Endothelial cell of umbilical vein (primary cell): ENCODE measurements at regions not wholly inside any gene's neighbourhood (a gene's known extent, or its start where the extent isn't known, plus 50 kb on each side); places are given as distances from the start of the nearest gene placed in this dataset.

ENCODE experiments used
- BruUV-seq: library from RNA; stranded (reverse); fragments of 400-500 nt; replicated peaks from 2 replicates; lab custom pipeline; 2021; lab: Mats Ljungman, UMichigan
- CTCF ChIA-PET: fragments of 300-600, 350-600 bp; sonication (Branson Sonifier 250); formaldehyde crosslinking; loops from one replicate; lab custom pipeline; 2021; ENCODE audit warnings: antibody characterized with exemption, inconsistent platforms; lab: Charles Lee
- POLR2A ChIA-PET: fragments of 300-600, 350-600 bp; sonication (Branson Sonifier 250); formaldehyde crosslinking; loops from one replicate; lab custom pipeline; 2021; ENCODE audit warnings: antibody characterized with exemption, inconsistent platforms; lab: Charles Lee
- DNase-seq: peaks from one replicate; pipeline ENCODE4 v3.0.0-alpha.2; 2011; ENCODE audit warnings: low read depth, low spot score
- FAIRE-seq: peaks from 2 replicates; lab custom pipeline; 2011; peaks lifted over from hg19 to GRCh38; lab: Jason Lieb, UNC
- H2AFZ ChIP-seq: 2 replicates; pipeline ENCODE4 v1.6.0; 2012; ENCODE audit warnings: low read depth, low read length, control low read depth, inconsistent platforms
- H3K27ac ChIP-seq: 2 replicates; pipeline ENCODE4 v1.5.1; 2011; ENCODE audit warnings: low read depth, mild to moderate bottlenecking, control low read depth, low read length, moderate library complexity; ENCODE audit not compliant: insufficient read depth
- H3K27me3 ChIP-seq, 2 experiments: 2 replicates each; pipeline versions ENCODE4 v1.6.0 to v1.6.1; 2011; ENCODE audit warnings: low read length in 2 of 2, mixed read lengths in 1 of 2; ENCODE audit not compliant: control insufficient read depth in 2 of 2, insufficient read depth in 2 of 2
- H3K36me3 ChIP-seq, 2 experiments: 2 replicates in 1 of 2; 3 replicates in 1 of 2; pipeline ENCODE4 v1.5.1; 2011; ENCODE audit warnings: low read length in 2 of 2, mild to moderate bottlenecking in 1 of 2, moderate library complexity in 1 of 2; ENCODE audit not compliant: control insufficient read depth in 2 of 2, insufficient read depth in 2 of 2; ENCODE audit errors: extremely low read depth in 1 of 2
- H3K4me1 ChIP-seq: 3 replicates; pipeline ENCODE4 v1.5.1; 2011; ENCODE audit warnings: mild to moderate bottlenecking, low read length; ENCODE audit not compliant: control insufficient read depth, insufficient read depth; ENCODE audit errors: extremely low read depth
- H3K4me2 ChIP-seq: 2 replicates; pipeline ENCODE4 v1.6.1; 2011; ENCODE audit warnings: low read length, control low read depth, mixed read lengths; ENCODE audit not compliant: insufficient read depth
- H3K4me3 ChIP-seq, 3 experiments: fragments of 200-600 bp in 1 of 3; sonication (generic), shearing (Covaris generic) in 1 of 3; replicated peaks in 1 of 3; 2 replicates each; pipeline ENCODE4 v1.5.1; 2011 to 2016; ENCODE audit warnings: control low read depth in 3 of 3, low read length in 3 of 3, mild to moderate bottlenecking in 2 of 3, inconsistent platforms in 1 of 3, low read depth in 1 of 3, moderate library complexity in 1 of 3; ENCODE audit not compliant: insufficient read depth in 1 of 3
- H3K79me2 ChIP-seq: 2 replicates; pipeline ENCODE4 v1.6.0; 2012; ENCODE audit warnings: low read length, inconsistent platforms; ENCODE audit not compliant: control insufficient read depth, insufficient read depth
- H3K9ac ChIP-seq: replicated peaks from 2 replicates; pipeline ENCODE3; 2011; ENCODE audit warnings: low read length, control low read depth; ENCODE audit not compliant: insufficient read depth; ENCODE audit errors: extremely low read depth
- H3K9me1 ChIP-seq: replicated peaks from 3 replicates; pipeline ENCODE4 v1.6.0; 2011; ENCODE audit warnings: mild to moderate bottlenecking, low read length; ENCODE audit not compliant: control insufficient read depth, insufficient read depth; ENCODE audit errors: extremely low read depth
- H3K9me3 ChIP-seq: replicated peaks from 2 replicates; pipeline ENCODE4 v1.5.1; 2012; ENCODE audit warnings: low read length, inconsistent platforms; ENCODE audit not compliant: control insufficient read depth, insufficient read depth
- H4K20me1 ChIP-seq: replicated peaks from 2 replicates; pipeline ENCODE3; 2011; ENCODE audit warnings: mild to moderate bottlenecking, low read length; ENCODE audit not compliant: control insufficient read depth, insufficient read depth; ENCODE audit errors: extremely low read depth
- EZH2 ChIP-seq: IDR thresholded peaks from 2 replicates; pipeline ENCODE4 v1.6.1; 2012; ENCODE audit warnings: borderline replicate concordance, low read depth, mild to moderate bottlenecking, moderate library complexity, low read length, inconsistent platforms; ENCODE audit not compliant: severe bottlenecking
- FOS ChIP-seq: IDR thresholded peaks from 2 replicates; pipeline ENCODE4 v1.6.1; 2011; ENCODE audit warnings: mild to moderate bottlenecking, low read length, moderate library complexity, borderline replicate concordance; ENCODE audit not compliant: insufficient read depth
- GATA2 ChIP-seq: IDR thresholded peaks from 2 replicates; pipeline ENCODE4 v1.7.0; 2011; ENCODE audit warnings: low read depth, mild to moderate bottlenecking, moderate library complexity, mixed read lengths, low read length; ENCODE audit not compliant: insufficient read length, insufficient read depth
- JUN ChIP-seq: IDR thresholded peaks from 2 replicates; pipeline ENCODE4 v1.6.1; 2011; ENCODE audit warnings: borderline replicate concordance, low read depth; ENCODE audit not compliant: insufficient read length, insufficient read depth
- MYC ChIP-seq: IDR thresholded peaks from one replicate; pipeline ENCODE4 v1.6.1; 2011; ENCODE audit warnings: mild to moderate bottlenecking, low read depth, low read length
- POLR2A ChIP-seq: IDR thresholded peaks from 2 replicates; pipeline ENCODE4 v1.6.1; 2012; ENCODE audit warnings: low read depth, mild to moderate bottlenecking, control low read depth, low read length
- POLR2AphosphoS5 ChIP-seq: IDR thresholded peaks from 2 replicates; pipeline ENCODE4 v1.6.1; 2012; ENCODE audit warnings: low read depth, mild to moderate bottlenecking, control low read depth, low read length, moderate library complexity; ENCODE audit not compliant: insufficient read depth
- dilution Hi-C: fragments of 300-500 bp; cut with MboI; formaldehyde crosslinking; loops from one replicate; pipeline ENCODE4 v1.15.0; 2019; ENCODE audit warnings: low sequenced_read_pairs; ENCODE audit not compliant: extremely low pct_ligation_motif_present
- intact Hi-C: fragments of 100-400 bp; cut with micrococcal nuclease; formaldehyde crosslinking; loops from one replicate; pipeline ENCODE4 v1.10.0; 2022
- TF ChIP-seq, protein P1 (sequence below), 2 donors: IDR thresholded peaks; 1 replicate in 1 of 2; 2 replicates in 1 of 2; pipeline ENCODE4 v1.5.1; 2011; ENCODE audit warnings: low read length in 2 of 2, mild to moderate bottlenecking in 2 of 2, moderate library complexity in 2 of 2, control low read depth in 1 of 2, inconsistent platforms in 1 of 2, low read depth in 1 of 2; ENCODE audit not compliant: insufficient read depth in 1 of 2; ENCODE audit errors: extremely low read depth in 1 of 2
- TF ChIP-seq, protein P2 (sequence below): IDR thresholded peaks from 2 replicates; pipeline ENCODE4 v1.6.1; 2011; ENCODE audit not compliant: insufficient read depth, insufficient read length

DNA sequence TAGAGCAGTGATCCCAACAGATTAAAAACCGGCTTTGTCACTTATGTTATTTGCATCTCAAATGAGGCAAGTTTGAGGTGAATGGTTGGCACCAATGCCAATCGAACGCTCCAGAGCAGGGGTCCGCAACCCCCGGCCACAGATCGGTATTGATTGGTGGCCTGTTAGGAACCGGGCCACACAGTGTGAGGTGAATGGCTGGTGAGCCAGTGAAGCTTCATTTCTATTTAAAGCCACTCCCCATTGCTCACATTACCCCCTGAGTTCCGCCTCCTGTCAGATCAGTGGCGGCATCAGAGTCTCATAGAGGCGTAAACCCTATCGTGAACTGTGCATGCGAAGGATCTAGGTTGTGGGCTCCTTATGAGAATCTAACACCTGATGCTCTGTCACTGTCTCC lies 132.0 kb downstream of the TMEM182 start:
- no peak overlapping the region for H3K27ac ChIP-seq
- intact Hi-C loops (no loop called here), dilution Hi-C loops (no loop called here)
- H3K9me3 ChIP-seq, result peaks cover 2% of the 10 kb centered on the region
- H3K9me1 ChIP-seq, result no peaks in the 10 kb centered on the region
- no peak overlapping the region for H3K4me3 ChIP-seq
- no peak overlapping the region for H2AFZ ChIP-seq
- no peak overlapping the region for H3K9ac ChIP-seq
- no peaks in the 10 kb centered on the region for H3K79me2 ChIP-seq
- CTCF ChIA-PET, result no interaction called here
- TF ChIP-seq, protein P1, sequence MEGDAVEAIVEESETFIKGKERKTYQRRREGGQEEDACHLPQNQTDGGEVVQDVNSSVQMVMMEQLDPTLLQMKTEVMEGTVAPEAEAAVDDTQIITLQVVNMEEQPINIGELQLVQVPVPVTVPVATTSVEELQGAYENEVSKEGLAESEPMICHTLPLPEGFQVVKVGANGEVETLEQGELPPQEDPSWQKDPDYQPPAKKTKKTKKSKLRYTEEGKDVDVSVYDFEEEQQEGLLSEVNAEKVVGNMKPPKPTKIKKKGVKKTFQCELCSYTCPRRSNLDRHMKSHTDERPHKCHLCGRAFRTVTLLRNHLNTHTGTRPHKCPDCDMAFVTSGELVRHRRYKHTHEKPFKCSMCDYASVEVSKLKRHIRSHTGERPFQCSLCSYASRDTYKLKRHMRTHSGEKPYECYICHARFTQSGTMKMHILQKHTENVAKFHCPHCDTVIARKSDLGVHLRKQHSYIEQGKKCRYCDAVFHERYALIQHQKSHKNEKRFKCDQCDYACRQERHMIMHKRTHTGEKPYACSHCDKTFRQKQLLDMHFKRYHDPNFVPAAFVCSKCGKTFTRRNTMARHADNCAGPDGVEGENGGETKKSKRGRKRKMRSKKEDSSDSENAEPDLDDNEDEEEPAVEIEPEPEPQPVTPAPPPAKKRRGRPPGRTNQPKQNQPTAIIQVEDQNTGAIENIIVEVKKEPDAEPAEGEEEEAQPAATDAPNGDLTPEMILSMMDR (IDR thresholded peaks at IDR 0.05; ENCODE audit: extremely low read depth in 1 of 2, insufficient read depth in 1 of 2, low read depth in 1 of 2, low read length in 2 of 2), result no peak
- no peak for TF ChIP-seq MYC
- no peak for TF ChIP-seq FOS
- no peak for TF ChIP-seq POLR2A
- TF ChIP-seq JUN, result no peak
- POLR2A ChIA-PET, result no interaction called here
- no peak for FAIRE-seq
- H3K27me3 ChIP-seq, result no peaks in the 10 kb centered on the region
- no peaks in the 10 kb centered on the region for H3K36me3 ChIP-seq
- no peaks in the 10 kb centered on the region for H4K20me1 ChIP-seq
- BruUV-seq, result no TSS peak
- no peak overlapping the region for H3K4me2 ChIP-seq
- no peak for DNase-seq
- no peaks in the 10 kb centered on the region for H3K4me1 ChIP-seq

DNA sequence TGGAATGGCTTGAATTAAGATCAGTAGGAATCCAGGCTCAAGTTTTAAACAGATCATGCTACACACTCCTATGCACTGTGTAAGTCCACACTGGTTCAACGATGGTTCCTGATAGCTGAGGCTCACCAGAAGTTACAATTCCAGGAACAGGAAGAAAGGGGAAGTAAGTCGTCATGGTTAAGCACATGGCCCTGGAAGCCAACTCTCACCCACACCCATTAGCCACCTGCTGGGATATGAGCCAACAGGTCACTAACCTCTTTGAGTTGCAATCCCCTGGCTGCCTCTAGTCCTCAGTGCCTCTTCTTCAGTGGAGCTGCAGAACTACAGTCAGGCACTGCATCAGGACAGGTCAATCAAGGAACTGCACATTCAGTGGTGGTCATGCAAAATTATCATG lies 133.5 kb downstream of the TMEM182 start:
- Histone ChIP-seq H3K9me3 (peaks cover 2% of the 10 kb centered on the region), H2AFZ (no peak overlapping the region), H3K9ac (no peak overlapping the region), H3K27ac (no peak overlapping the region), H3K9me1 (no peaks in the 10 kb centered on the region), H3K4me3 (no peak overlapping the region), H3K27me3 (no peaks in the 10 kb centered on the region), H3K4me2 (no peak overlapping the region), H3K79me2 (no peaks in the 10 kb centered on the region), H3K36me3 (no peaks in the 10 kb centered on the region), H3K4me1 (no peaks in the 10 kb centered on the region), H4K20me1 (no peaks in the 10 kb centered on the region)
- BruUV-seq, result no TSS peak
- FAIRE-seq (no peak), DNase-seq (no peak)
- dilution Hi-C loops (no loop called here), intact Hi-C loops (no loop called here)
- ChIA-PET CTCF (no interaction called here), POLR2A (no interaction called here)
- TF ChIP-seq, protein P2, sequence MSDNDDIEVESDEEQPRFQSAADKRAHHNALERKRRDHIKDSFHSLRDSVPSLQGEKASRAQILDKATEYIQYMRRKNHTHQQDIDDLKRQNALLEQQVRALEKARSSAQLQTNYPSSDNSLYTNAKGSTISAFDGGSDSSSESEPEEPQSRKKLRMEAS, result no peak
- no peak for TF ChIP-seq MYC
- TF ChIP-seq GATA2, result no peak
- TF ChIP-seq, protein P1 (IDR thresholded peaks at IDR 0.05; ENCODE audit: extremely low read depth in 1 of 2, insufficient read depth in 1 of 2, low read depth in 1 of 2, low read length in 2 of 2), result no peak
- TF ChIP-seq POLR2AphosphoS5, result no peak
- no peak for TF ChIP-seq EZH2
- no peak for TF ChIP-seq FOS
- TF ChIP-seq POLR2A, result no peak
- TF ChIP-seq JUN, result no peak
